NCI-H1436 (cell line): ENCODE measurements at regions not wholly inside any gene's neighbourhood (a gene's known extent, or its start where the extent isn't known, plus 50 kb on each side); places are given as distances from the start of the nearest gene placed in this dataset.

Experiments used
- DNase-seq: peaks from one replicate; lab custom pipeline; 2025; lab: John Stamatoyannopoulos, UW

DNA sequence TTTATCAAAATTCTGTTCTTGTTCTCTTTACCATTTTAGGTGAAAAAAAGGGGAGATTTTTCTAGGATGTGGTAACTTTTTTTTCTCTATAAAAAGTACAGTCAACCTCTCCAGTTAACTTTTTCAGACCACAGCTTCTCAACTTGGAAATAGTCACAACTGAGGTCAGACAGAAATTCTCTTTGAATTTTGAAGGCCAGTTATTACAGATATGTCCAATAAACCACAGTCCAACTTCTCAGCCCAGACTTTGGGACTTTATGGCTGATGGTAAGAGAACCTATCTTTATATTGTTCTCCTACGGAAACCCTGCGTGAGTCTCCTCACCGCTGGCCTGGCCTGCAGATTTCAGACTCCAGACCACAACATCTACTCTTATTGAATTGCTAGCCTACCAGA, 176.7 kb downstream of the DACT1 start:
- no peak for DNase-seq

DNA sequence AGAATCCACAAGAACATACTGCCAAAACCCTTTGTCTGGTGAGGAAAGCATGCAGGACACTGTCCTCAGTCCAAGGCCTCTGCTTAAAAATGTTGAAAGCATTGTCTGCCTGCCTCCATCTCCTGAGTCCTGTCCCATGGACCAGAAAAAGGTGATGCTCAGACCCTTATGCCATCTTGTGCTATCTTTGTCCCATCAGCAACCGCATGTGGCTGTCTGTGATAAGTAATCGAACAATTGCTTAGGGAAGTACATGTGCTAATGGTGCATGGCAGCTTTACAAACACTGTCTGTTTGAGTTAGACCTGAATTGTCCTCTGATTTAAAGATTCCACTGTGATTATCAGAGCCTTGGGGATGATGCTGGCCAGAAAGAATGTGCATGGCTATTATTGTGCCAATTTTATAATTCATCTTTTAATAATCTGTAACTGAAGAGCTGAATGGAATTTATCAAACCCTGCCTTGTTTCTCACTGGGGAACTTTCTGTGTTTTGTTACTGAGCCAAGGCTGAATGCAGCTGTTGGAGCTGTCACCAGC, 177.5 kb downstream of the DACT1 start:
- DNase-seq, result no peak

DNA sequence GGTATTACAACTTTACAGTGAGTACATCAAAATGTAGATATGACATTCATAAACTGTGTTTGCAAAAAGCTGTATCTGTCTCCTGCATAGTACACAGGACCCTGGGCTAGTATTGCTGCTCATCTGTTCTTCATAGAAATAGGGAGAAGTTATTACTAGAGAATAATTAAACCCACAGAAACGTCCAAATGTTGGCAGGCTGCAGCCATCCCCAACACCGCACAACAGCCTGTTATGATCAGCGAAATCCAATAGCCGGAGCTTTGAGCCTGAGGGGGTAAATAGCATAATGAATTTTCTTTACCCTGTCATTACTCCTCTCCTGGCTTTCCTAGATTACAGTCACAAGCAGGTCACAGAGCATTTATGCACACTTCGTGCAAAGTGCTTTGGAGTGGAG, 178.0 kb downstream of the DACT1 start:
- no peak for DNase-seq

GRCh38 chr14:58816416-58817115, 178.8 kb downstream of the DACT1 start:
- DNase-seq, result no peak

DNA sequence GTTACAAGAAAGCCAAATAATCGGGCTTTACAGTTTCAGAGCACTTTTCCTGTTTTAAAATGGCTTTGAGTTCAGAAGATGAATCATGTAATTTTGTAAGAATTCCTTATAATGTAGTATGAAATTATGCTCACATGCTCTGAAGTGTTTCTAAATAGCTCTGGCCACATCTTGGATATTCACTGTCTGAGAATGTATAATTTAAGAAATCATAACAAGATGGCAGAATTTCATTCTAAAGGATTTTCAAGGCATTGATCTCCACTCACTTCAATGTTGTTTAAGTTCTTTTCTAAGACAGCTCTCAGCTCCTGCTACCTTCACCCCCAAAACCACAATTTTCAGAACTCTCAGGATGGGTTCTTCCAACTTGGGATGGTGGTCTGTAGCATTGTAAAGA, 180.1 kb downstream of the DACT1 start:
- DNase-seq, result no peak

GRCh38 chr14:58820032-58820431, 182.3 kb downstream of the DACT1 start:
- DNase-seq, result no peak

- no peak for DNase-seq
Measured at GRCh38 chr14:58821421-58821820, 183.7 kb downstream of the DACT1 start.

GRCh38 chr14:58822856-58823255, 185.1 kb downstream of the DACT1 start:
- DNase-seq, result peak; percentile 40

DNA sequence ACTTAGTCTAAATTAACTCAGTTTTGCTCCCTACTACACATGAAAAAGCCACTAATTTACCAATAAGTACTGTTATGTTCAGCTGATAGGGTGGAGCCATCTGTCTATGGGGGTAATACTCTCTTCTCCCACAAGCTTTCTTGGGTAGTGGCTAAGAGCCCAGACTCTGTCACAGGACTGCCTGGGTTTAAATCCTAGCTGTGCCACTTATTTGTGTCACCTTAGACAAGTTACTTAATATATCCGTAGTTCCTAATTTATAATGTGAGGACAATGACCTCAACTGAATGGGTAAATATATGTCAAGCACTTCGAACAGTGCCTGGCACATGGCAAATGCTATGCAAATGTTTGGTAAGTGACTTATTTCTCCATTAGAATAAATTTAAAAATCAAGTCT, 185.6 kb downstream of the DACT1 start:
- DNase-seq, result no peak

GRCh38 chr14:58824106-58824505, 186.3 kb downstream of the DACT1 start:
- no peak for DNase-seq

GRCh38 chr14:58824796-58825195, 187.0 kb downstream of the DACT1 start:
- DNase-seq, result no peak

- DNase-seq, result no peak
Measured at GRCh38 chr14:58825606-58826005, 187.8 kb downstream of the DACT1 start.

DNA sequence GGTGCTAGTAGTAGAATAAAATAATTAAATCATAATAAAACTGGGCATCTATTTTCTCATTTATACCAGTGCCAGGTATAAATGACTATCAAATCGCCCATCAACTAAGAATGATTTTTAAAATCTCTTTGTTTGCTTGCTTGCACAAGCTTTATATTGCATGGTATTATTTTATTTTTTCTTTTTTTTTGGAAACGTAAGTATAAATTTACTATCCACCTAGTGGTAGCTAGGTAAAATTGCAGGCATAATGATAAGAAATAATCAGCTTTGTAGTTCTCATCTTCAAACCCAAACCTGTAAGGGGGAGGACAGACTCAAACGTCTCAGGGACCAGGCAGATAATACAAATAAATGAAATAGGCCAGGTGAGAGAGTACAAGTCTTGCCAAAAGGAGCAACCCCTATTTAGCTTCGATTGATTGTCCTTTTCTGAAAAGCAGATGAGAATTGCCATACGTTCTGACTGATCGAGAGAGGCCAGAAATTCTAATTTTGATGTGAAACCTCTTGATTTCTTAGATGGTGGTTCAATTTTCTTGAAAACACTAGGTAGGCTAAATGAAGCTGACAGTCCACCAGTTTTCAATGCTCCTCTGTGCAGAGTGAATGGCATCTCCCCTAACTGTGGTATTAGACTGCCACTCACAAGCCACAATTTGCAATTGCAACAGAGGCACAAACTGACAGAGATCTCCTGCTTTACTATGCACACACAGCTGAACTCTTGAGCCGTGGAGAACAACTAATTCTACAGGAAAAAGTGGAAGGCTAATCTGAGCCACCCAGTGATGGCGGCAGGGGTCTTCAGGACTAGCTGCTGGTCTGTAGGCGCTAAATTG, 189.3 kb downstream of the DACT1 start:
- DNase-seq, result no peak

DNA sequence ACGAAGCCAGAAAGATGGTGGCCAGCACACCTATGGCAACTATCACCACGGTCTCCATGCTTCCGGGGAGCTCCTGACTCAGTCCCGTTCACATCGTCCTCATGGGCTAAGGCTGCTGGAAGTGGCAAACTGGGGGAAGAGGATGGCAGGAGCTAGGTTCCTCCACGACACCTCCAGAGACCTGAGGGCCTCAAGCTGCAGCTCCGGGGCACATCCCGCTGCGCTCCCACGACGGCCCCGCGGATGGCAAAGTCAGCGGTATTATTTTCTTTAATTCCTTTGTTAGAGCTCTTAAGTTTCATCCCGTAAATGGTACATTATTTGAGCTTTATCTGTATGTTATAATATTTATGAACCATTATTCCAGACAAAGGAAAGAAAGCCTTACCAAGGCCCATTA, 190.5 kb downstream of the DACT1 start:
- no peak for DNase-seq

- DNase-seq, result peak; percentile 77
Measured at GRCh38 chr14:58829594-58829993, 191.8 kb downstream of the DACT1 start.

DNA sequence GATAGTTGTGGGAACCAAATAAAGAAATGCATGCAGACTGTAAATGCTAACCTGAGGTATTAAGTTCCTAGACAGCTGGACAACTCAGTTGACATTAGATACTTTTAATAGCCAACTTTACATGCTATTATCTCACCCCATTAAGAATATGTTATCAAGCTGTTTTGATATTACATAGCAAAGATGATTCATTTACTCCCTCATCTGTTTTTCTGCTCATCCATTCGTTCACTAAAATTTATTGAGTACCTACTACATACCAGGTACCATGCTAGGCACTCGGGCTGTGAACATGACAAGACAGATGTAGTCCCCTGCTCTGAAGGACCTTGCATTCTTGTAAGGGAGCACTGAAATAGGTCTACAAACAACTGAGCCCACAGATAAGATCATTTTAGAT, 192.4 kb downstream of the DACT1 start:
- no peak for DNase-seq

DNA sequence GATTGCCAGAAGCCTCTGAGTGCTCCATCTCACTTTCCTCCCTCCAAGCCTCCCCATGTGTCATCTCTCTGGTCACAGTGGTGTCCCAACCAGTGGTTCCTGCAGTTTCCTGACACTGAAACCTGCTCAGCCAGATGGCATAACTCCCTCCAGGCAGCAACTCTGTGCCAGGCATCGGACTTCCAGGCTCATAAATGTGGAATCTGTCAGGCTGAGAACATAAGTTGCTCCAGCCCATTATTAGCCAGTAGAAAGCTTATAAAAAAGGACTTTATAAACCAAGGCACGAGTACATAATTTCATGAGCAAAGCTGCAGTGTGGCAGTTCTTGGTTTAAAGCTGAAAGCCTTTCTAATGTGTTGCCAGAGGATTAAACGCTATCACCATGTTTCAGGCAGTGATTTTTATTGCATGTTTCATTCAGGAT, 194.3 kb downstream of the DACT1 start:
- no peak for DNase-seq

DNA sequence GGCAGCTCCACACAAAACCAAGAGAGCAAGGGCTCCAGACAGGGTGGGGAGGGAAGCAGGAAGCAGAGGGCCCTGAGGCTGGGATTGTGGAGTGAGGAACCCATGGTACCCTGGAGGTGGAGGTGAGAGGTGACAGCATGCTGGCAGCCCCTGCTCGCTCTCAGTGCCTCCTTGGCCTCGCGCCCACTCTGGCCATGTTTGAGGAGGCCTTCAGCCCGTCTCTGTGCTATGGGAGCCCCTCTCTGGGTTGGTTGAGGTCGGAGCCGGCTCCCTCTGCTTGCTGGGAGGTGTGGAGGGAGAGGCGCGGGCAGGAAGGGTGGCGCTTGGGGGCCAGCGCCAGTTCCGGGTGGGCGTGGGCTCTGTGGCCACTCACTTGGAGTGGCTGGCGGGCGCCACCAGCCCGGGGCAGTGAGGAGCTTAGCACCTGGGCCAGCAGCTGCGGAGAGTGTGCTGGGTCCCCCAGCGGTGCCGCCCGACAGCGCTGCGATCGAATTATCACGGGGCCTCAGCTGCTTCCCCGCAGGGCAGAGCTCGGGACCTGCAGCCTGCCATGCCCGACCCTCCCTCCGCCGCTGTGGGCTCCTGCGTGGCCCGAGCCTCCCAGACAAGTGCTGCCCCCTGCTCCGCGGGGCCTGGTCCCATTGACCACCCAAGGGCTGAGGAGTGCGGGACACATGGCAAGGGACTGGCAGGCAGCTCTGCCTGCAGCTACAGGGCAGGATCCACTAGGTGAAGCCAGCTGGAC, 196.0 kb downstream of the DACT1 start:
- DNase-seq, result no peak

DNA sequence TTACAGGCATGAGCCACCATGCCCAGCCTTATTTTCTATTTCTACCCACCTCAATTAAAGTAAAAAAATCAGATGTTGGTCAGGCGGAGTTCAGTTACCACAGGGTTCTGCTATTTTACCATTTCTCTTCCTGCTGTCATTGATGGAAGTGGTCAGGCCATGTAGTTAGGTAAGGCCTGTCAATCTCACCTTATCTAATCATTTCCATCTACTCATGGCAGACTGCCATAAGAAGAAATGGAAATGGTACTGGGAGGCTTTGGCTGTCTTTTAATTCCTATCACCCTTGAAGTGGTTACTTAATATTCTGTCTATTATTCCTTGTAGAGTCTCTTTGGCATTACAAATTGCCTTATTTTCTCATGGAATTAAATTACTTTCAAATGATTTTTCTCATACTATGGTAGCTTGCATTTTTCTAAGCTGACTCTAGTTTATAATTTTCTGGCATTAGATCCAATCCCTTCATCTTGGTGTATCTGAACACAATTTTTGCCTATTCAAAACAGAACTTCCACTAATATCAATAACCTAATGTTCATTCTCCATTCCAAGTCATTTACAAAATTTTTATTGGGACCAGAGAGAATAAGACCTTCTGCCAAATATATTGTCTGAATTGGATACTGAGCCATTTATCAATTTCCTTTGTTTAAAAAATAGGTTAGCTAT, 198.7 kb downstream of the DACT1 start:
- DNase-seq, result no peak

DNA sequence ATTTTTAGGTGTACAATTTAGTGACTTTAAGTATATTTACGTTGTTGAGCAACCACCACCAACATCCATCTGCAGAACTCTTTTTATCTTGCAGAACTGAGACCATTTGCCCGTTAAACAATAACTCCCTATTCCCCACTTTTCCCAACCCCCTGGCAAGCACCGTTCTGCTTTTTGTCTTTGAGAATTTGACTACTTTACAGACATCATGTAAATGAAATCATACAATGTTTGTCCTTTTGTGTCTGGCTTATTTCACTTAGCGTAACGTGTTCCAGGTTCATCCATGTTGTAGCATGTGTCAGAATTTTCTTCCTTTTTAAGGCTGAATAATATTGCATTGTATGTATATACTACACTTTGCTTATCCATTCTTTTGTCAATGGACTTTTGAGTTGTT, 201.5 kb downstream of the DACT1 start:
- DNase-seq, result no peak

DNA sequence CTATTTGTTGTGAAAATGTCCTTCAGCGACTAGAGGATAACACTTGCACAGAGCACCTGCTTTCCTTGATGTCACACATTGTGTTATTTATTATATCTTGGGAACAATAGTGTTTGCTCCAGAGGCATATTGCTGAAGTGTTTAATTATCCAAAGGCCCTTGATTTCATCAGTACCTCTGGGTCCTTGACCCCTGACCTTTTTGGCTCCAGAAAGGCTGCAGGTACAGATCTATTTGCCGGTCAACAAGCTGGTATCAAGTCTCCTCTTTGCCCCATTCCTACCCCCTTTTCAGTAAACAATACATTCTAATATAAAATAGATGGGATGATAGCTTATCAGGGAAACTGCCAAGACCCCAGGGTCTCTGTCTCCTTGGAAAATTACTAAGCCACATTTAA, 206.8 kb downstream of the DACT1 start:
- no peak for DNase-seq
